ENCODE measurements at regions not wholly inside any gene's neighbourhood (a gene's known extent, or its start where the extent isn't known, plus 50 kb on each side); places are given as distances from the start of the nearest gene placed in this dataset.

DNA sequence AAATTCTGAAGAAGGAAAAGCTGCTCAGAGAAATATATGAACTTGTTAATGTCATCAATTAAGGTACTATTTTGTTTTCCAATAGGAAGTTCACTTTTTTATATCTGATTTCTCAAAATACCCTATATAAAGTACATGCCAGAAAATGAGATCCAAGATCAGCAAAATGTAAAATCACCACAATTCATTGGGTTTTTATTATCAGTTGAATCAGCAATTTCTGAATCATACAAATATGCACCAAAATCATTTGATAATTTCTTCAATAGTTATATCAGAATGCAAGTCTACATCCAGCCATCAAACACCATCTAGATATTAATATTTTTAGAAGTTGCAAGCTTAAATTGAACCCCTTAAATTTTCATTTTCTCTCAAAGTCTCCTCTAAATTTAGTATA is 1293.4 kb upstream of the NCAM2 start:
- no peak for ATAC-seq

DNA sequence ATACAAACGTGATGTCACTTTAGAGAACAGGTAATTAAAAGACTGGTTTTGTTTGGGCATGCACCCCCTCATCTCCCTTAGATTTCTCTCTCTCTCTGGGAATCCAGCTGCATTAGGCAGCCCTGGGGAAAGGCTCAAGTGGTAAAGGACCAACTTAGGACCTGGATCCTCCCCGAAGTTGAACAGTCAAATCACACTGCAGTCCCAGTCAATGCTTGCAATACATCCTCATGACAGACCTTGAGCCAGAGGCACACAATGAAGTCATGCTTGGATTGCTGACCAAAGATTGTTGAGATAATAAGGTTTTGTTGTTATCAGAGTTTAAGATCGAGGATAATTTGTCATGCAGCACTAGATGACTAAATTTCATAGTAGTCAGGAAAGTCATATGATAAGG is 1285.8 kb upstream of the NCAM2 start:
- no peak for ATAC-seq

GRCh38 chr21:19713313-19713712 is 1284.9 kb upstream of the NCAM2 start:
- ATAC-seq = no peak

GRCh38 chr21:19724081-19724480 is 1274.1 kb upstream of the NCAM2 start:
- ATAC-seq = no peak

DNA sequence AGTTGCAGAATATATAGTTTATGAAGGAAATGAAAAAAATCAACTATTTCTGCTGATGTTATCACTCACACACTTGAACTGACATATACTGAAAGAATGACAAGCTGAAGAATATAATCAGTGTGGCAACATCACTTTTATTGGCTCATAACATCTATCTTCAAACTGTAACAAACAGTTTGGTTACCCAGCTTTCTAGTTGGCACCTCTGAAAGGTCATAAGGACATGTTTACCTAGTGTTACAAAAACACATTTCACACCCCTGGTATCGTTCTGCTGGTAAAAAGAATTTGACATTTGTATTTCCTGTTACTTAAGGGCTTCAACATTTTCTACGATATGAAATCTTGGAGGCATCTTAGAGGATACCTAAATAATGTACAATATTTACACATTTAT is 1267.0 kb upstream of the NCAM2 start:
- no peak for ATAC-seq

GRCh38 chr21:19759836-19760235 is 1238.4 kb upstream of the NCAM2 start:
- no peak for ATAC-seq

DNA sequence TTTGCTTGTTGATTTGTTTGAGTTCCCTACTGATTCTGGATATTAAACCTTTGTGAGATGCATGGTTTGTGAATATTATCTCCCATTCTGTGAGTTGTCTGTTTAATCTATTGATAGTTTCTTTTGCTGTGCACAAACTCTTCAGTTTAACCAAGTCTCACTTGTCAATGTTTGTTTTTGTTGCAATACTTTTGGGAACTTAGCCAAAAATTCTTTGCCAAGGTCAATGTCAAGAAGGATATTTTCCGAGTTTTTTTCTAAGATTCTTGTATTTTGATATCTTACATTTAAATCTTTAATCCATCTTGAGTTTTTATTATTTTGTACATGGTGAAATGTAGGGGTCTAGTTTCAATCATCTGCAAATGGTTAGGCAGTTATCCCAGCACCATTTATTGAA is 1230.7 kb upstream of the NCAM2 start:
- ATAC-seq = no peak

GRCh38 chr21:19771881-19772280 is 1226.3 kb upstream of the NCAM2 start:
- no peak for ATAC-seq

DNA sequence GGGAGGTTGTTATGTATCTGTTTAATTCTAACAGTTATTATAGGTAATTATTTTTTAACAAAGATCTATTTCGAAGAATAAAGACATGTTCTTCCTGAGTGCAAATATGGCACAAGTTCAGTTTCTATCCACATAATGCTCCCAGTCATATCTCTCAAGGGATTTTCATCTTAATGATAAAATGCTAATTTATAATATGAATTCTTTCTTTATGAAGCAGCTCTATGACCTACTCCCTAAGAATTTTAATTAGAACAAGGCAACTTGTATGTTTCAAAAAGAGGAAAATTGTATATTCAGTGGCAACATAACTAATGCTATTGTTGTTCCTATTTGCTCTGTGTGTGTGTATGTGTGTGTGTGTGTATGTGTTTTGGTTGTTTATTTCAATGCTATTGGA is 1222.1 kb upstream of the NCAM2 start:
- ATAC-seq = no peak

- ATAC-seq = no peak
Measured at GRCh38 chr21:19781881-19782652, 1216.1 kb upstream of the NCAM2 start.

DNA sequence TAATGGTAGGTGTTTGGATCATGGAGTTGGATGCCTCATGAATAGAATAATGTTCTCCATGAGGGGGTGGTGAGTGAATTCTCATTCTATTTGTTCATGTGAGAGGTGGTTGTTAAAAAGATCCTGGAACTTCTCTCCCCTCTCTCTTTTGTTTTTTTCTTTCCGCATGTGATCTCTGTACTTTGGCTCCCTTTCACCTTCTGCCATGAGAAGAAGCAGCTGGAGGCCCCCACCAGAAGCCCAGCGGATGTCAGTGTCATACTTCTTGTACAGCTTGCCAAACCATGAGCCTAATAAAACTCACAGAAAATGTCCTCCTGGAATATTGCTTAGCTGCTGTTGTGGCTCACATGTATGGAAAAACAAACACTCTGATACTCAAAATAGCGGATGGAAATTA is 1212.3 kb upstream of the NCAM2 start:
- ATAC-seq = no peak

DNA sequence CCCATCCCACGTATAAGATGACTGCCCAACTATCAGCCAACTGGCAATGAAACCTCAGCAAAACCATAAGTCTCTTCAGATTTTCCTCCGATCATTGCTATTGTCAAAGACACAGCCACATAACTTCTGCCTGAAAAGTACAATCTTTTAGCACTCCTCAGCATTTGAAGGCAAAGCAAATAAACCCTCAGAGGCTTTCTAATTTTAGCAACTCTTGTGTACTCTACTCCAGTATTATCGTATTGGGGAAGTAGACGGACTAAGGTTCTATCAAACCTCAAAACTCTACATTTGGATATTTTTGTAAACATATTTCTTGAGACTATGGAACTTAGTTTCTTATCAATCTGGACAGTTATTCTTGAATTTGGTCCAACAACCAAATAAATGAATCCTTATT is 1206.2 kb upstream of the NCAM2 start:
- no peak for ATAC-seq

GRCh38 chr21:19807201-19807600 is 1191.0 kb upstream of the NCAM2 start:
- no peak for ATAC-seq

GRCh38 chr21:19810779-19811178 is 1187.4 kb upstream of the NCAM2 start:
- ATAC-seq = no peak

DNA sequence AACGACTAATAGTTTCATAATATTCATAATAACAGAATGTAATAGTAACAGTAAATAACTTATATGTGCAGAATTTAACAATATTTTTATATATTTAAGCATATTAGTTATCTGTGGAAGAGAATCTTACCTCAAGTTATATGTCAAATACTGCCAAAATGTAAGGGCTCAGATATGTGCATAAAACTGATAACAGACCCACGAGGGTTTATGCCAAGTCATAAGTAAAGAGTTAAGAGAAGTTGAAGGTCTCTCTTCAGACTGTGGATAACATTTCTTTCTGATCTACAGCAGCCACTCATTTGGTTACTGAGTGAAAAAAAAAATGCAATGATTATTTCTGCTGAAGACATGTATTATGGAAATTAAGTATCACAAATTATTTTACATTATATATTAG is 1167.8 kb upstream of the NCAM2 start:
- no peak for ATAC-seq

- no peak for ATAC-seq
Measured at GRCh38 chr21:19832551-19832950, 1165.7 kb upstream of the NCAM2 start.

DNA sequence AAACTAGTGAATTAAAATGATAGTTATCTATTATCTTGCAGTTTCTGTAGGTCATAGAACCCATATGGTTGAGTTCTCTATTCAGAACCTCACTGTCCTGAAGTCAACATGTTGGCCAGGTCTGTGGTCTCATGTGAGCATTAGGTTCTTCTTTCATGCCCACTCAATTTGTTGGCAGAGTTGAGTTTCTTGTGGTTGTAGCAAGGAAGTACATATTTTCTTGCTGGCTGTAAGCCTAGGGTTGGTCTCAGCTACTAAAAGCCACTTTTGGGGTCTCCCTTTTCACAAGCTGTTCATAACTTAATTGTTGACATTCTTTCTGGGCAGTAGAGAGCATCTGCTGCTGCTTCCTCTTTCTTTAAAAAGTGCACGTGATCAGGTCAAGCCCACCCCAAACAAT is 1165.1 kb upstream of the NCAM2 start:
- ATAC-seq = no peak

- ATAC-seq = no peak
Measured at GRCh38 chr21:19842601-19843000, 1155.6 kb upstream of the NCAM2 start.

GRCh38 chr21:19844334-19844733 is 1153.9 kb upstream of the NCAM2 start:
- no peak for ATAC-seq

DNA sequence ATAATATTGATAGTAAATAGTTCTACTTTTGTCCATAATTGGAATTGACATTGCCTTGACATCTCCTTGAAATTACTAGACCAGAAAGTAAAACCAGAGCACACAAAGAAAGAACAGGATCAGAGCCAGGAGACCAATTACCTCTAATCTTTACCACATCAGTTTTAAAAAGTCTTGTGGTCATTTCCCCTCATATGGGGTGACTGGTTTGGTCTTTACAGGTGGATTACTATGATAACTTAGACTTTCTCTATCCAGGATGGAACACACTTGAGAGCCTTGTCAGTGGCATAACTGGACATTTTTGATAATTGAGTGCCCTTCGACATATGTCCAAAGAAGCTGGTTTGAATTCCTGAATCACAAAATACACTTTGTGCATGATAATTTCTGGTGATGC is 1148.1 kb upstream of the NCAM2 start:
- no peak for ATAC-seq

DNA sequence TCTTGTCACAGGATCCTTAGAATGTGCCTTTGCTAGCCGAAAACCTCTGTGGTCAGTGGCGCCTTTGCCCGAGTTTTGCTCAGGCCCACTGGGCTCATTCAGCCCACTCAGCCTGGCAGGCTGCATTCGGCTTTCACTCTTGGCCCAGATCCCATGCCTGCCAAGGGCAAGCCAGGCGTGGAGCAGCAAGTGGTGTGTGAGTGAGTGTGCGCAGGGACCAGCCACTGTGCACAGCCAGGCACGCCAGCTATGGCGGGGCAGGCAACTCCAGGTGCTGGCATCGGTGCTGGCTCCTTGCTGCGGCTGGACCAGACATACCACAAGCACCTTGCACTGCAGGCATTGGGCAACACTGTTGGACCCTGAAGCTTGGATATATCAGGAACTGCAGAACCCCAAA is 1145.1 kb upstream of the NCAM2 start:
- no peak for ATAC-seq

- ATAC-seq = no peak
Measured at GRCh38 chr21:19853709-19854575, 1144.3 kb upstream of the NCAM2 start.

DNA sequence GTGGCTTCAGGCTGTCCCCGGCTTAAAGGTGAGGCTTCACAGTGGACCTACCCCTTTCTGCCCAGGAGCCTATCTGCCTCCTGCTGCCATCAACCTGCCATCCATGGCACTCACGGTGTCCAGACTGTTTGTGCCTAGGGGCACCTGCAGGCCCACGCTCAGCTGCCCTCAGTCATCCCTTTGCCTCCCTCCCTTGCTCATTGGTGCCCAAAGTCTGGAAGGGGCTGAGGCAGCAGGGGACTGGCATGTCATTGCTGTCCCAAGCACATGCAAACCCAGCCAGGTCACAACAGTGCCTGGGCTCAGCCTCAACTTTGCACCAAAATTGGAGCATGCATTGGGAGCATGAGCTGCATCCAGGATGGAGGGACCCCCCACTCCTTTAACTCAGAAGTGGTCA is 1142.7 kb upstream of the NCAM2 start:
- ATAC-seq = no peak

- no peak for ATAC-seq
Measured at GRCh38 chr21:19864476-19864875, 1133.7 kb upstream of the NCAM2 start.

Measured in esophagus mucosa (tissue), 1 donor.